SK-N-DZ (cell line): ENCODE measurements at regions not wholly inside any gene's neighbourhood (a gene's known extent, or its start where the extent isn't known, plus 50 kb on each side); places are given as distances from the start of the nearest gene placed in this dataset.
A peak's percentile ranks its signal among the peaks of the same experiment; 100 is the strongest.

ENCODE experiments used
- DNase-seq: peaks from one replicate; pipeline ENCODE4 v3.0.0-alpha.2; 2015; ENCODE audit warnings: low spot score

GRCh38 chr13:30126903-30127428, 180.4 kb downstream of the KATNAL1 start:
- DNase-seq = no peak

GRCh38 chr13:30125422-30126073, 181.8 kb downstream of the KATNAL1 start:
- DNase-seq = no peak

GRCh38 chr13:30124131-30124768, 183.1 kb downstream of the KATNAL1 start:
- DNase-seq = no peak

GRCh38 chr13:30123575-30123974, 183.8 kb downstream of the KATNAL1 start:
- no peak for DNase-seq

- DNase-seq = no peak
Measured at GRCh38 chr13:30121666-30122065, 185.7 kb downstream of the KATNAL1 start.

GRCh38 chr13:30121244-30121643, 186.1 kb downstream of the KATNAL1 start:
- no peak for DNase-seq

GRCh38 chr13:30120133-30120822, 187.1 kb downstream of the KATNAL1 start:
- no peak for DNase-seq

- no peak for DNase-seq
Measured at GRCh38 chr13:30119476-30119875, 187.9 kb downstream of the KATNAL1 start.

GRCh38 chr13:30116379-30116778, 191.0 kb downstream of the KATNAL1 start:
- DNase-seq = no peak

- no peak for DNase-seq
Measured at GRCh38 chr13:30115257-30115600, 192.1 kb downstream of the KATNAL1 start.

GRCh38 chr13:30114571-30115256, 192.6 kb downstream of the KATNAL1 start:
- peak; percentile 82 for DNase-seq

- no peak for DNase-seq
Measured at GRCh38 chr13:30113983-30114570, 193.3 kb downstream of the KATNAL1 start.

GRCh38 chr13:30113551-30113950, 193.8 kb downstream of the KATNAL1 start:
- DNase-seq = peak; percentile 86

- peak; percentile 91 for DNase-seq
Measured at GRCh38 chr13:30112602-30113435, 194.5 kb downstream of the KATNAL1 start.

- peak; percentile 56 for DNase-seq
Measured at GRCh38 chr13:30111810-30112209, 195.5 kb downstream of the KATNAL1 start.

- peak; percentile 72 for DNase-seq
Measured at GRCh38 chr13:30110301-30111070, 196.9 kb downstream of the KATNAL1 start.

- DNase-seq = no peak
Measured at GRCh38 chr13:30109471-30110135, 197.7 kb downstream of the KATNAL1 start.

GRCh38 chr13:30108913-30109237, 198.5 kb downstream of the KATNAL1 start:
- no peak for DNase-seq

- DNase-seq = no peak
Measured at GRCh38 chr13:30108216-30108912, 199.0 kb downstream of the KATNAL1 start.
